Islet of Langerhans (tissue), 1 donor: ENCODE measurements at regions not wholly inside any gene's neighbourhood (a gene's known extent, or its start where the extent isn't known, plus 50 kb on each side); places are given as distances from the start of the nearest gene placed in this dataset.
A peak's percentile ranks its signal among the peaks of the same experiment; 100 is the strongest.

Experiments
- FAIRE-seq: peaks from one replicate; lab custom pipeline; 2011; peaks lifted over from hg19 to GRCh38; lab: Jason Lieb, UNC

DNA sequence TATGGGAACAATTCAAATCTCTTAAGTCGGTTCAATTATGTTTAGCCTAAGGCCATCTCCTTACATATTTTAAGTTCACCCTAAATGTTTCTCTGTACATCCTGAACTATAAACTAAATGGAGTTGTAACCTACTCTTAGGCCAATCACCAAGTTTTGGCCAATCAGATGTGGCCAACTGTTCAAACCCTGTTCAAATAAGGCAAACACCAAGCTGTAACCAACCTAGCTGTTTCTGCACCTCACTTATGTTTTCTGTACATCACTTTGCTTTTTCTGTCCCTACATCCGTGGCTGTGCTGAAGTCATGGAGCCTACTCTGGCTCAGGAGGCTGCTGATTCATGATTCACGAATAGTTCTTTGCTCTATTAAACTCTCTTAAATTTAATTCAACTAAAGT, 165.3 kb downstream of the GASK1B start:
- FAIRE-seq = no peak

DNA sequence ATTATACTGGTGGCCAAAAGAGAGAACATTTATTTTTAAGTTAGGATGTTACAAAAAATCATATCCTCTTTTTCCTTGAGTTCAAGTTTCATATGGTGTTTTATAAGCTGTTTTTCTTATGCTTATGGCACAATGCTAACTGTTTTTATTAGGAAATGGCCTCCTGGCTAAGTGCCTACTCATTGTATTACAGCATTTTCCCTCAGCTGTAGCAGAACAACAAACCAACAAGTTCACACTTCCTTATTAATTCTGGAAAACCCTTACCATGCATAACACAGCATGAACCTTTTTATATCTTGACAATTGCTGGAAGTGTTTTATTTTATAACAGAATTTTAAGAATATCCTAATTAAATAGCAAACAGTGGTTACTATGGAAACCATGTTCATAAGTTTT, 165.8 kb downstream of the GASK1B start:
- FAIRE-seq = no peak

DNA sequence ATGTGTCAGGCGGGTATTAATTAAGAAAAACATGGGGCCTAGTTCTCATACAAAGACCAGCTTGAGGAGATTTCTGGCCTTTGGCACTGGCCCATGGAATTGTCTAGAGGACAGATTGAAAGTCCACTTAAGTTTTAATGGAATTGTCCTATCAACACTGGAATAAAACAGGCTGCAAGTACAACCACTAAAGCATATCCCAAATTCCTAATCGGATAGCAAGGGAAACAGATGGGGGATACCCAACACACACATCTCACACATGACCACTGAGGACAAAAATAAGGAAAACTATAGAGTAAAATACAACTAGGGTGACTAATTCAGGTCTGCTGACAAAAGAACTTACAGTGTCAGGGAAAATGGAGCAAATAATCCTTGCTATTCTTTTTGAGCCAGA, 167.8 kb downstream of the GASK1B start:
- no peak for FAIRE-seq

GRCh38 chr4:158004101-158004500, 168.7 kb downstream of the GASK1B start:
- FAIRE-seq = no peak

- FAIRE-seq = no peak
These were observed 169.6 kb downstream of the GASK1B start for GRCh38 chr4:158003212-158003611.

DNA sequence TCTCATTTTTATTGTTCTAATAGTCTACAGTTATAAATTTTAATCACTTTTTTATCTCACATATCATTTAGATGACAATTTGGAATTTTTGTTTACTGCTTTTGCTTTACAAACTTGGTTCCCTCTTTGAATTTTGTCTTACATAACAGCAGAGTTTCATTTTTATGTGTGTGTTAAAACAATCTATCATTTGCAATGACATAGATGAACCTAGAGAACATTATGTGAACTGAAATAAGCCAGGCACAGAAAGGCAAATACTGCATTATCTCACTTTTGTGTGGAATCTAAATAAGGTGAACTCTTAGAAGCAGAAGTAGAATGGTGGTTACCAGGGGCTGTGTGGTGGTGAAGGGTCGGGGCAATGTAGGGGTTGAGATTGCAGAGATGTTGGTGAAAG, 170.7 kb downstream of the GASK1B start:
- peak; percentile 41 for FAIRE-seq

DNA sequence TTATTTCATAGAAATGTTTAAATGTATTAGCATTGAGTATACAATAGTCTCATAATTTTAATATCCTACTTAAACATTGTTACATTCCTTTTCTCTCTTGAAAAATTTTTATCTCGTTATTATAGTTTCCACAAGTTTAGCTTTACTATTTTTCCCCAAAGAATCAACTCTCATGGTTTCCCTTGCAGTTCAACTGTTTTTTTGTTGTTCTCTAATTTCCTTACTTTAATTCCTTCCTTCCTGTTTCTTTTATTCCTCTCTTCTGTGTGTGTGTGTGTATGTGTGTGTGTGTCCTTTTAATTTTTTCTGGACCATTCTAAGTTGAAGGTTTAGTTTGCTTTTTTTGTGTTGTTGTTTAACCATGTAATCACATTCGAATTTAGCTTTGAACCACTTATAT, 171.1 kb downstream of the GASK1B start:
- no peak for FAIRE-seq

- FAIRE-seq = no peak
These were observed 173.1 kb downstream of the GASK1B start for GRCh38 chr4:157999723-158000122.

DNA sequence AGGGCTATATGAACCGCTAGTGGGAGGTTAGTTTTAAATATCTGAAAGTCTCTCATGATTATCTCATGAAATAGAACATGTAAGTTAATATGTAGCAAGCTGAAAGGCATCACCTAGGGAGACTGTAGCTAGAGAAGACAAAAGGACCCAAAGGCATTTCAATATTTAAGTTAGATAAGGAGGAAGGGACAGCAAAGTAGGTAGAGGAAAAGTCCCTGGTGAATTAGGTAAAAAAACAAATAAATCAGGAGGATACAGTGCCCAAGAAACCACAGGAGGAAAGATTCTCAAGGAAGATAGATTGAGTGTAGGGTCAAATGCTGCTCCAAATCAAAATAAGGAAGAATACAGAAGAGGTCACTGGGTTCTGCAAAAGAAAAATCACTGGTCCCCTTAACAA, 175.5 kb downstream of the GASK1B start:
- no peak for FAIRE-seq

- FAIRE-seq = no peak
These were observed 176.5 kb downstream of the GASK1B start for GRCh38 chr4:157996061-157997028.

GRCh38 chr4:157994863-157995262, 178.0 kb downstream of the GASK1B start:
- FAIRE-seq = no peak

DNA sequence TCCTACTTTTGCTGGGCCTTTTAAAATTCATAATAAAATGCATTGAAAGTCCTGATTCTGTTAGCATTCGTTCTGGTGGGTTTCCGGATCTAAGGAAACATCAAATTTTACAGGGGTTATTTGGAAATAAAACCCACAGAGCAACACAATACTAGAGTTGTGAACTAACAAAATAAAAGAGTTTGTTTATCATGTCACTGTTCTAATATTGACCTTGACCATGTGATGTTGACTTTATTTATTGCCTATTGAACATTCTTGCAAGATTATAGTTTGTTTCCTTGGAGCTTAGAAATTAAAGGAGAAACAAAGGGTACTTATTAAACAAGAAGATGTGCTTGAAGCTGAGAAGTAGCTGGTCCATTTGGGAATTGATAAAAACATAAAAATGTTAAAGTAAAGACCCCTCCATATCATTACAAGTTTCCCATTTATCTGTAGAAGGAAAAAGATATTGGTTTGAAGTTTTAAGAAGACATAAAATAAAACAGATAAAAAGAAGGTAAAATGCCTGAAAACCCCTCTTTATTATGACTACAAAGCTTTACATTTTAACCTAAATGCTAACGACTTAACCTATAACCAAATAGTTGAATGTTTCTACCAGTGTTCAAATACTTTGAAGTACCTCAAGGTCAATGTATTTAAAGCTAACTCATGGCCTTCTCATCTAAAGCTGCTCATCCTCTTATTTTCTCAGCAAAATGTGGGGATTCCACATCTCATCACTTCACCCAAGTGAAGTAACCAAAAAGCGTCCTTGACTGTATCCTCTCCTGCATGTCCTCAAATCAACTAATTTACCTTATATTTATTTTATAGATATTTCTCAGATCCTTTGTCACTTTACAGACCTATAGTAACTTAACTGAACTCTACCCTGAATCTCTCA, 179.6 kb downstream of the GASK1B start:
- peak; percentile 66 for FAIRE-seq

DNA sequence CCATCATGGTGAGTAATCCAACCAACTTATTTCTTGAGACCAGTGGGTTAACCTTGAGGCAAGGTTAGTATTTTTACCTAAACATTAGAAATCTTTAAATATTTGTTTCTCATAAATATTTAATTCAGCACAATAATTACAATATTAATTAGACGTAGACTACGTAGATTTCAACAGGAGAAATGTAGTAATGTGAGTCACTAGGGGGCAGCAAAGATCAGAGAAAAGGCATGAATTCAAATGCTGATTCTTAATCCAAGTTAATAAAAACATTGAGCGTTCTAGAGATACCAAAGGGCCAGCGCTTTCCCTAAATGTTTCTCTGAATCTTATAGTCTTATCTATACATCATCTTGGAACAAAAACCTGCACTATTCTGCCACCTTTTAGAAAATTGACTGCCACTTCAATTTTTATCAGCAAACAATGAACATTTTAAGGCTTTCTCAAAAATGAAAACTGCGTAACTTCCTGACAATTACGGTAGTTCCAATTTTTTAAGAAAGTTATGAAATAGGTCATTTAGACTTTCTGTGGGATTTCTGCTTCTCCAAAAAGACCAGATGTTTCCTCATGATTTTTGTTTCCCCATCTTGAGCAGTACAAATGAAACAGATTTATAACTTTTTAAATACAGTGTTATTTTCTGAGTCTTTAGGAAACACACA, 180.7 kb downstream of the GASK1B start:
- FAIRE-seq = peak; percentile 97

- FAIRE-seq = no peak
These were observed 184.2 kb downstream of the GASK1B start for GRCh38 chr4:157988641-157989040.

DNA sequence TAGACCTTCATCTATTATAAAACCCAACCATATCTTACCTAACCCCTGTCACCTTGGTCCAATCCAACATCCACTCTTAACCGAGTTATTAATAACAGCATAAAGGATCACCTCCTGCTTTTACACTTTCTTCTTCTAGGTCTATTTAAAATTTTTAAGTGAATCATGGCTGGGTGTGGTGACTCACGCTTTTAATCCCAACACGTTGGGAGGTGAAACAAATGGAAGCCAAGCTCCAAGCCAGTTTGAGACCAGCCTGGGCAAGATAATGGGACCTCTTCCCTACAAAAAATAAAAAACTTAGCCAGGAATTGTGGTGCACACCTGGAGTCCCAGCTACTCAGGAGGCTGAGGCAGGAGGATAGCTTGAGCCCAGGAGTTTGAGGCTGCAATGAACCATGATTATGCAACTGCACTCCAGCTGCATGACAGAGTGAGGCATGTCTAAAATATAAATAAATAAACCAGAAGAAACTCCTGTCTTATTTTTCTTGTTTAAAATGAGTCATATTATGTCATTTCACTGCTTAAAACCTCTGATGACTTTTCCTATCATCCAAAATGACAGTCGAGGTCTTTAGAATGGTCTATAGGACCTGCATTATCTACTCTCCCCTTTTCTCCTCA, 188.4 kb downstream of the GASK1B start:
- FAIRE-seq = no peak

DNA sequence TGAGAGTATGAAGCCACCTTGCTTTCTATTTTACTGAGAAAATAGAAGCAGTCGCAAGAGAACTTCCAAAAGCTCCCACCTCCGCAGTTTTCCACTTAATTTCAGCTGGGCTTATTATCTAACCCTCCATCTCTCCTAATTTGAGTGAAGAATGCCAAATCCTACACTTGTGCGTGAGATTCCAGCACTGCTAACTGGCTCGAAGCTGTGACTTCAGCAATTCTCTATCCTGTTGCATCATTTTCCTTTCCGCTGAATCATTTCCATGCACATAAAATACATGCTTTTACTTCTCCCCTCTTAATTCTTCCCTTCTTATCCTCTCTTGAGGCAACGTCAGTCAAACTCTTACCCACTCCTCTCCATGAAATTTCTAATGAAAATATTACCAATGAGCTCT, 189.5 kb downstream of the GASK1B start:
- FAIRE-seq = no peak

GRCh38 chr4:157980158-157980557, 192.7 kb downstream of the GASK1B start:
- FAIRE-seq = no peak

GRCh38 chr4:157978680-157979361, 194.0 kb downstream of the GASK1B start:
- FAIRE-seq = peak; percentile 94

DNA sequence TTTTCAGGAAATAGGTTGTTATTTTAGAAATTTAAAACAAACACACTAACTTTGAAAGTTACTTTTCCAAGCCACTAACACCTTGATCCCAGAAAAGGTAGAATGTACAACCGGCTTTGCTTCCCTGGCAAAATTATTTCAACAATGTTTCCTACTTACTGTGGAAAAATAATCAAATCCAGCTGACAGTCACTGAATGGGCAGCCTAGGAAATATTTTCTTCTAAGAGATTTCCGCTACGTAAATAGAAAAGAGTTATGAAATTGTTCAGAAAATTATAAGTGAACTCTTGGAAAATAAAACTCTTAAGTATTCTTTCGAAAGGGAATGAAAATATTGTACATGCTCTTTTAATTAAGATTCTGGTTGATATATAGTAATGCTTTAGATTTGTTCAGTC, 195.7 kb downstream of the GASK1B start:
- FAIRE-seq = peak; percentile 36

DNA sequence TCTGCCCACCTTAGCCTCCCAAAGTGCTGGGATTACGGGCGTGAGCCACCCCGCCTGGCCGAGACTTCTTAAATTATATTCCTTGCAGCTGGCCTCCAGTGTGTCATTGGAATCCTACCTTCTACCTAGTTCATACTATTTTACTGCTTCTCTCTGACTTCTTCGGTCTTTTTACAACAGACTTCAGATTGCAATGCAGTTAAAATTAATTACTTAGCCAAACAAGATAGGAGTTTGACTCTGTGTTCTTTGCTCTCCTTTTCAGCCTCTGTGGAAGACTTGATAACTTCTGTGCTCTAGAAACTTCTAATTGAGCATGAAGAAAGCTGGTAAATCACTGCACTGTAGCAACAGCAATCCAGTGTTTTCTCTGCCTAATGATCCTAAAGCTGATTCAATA, 199.5 kb downstream of the GASK1B start:
- FAIRE-seq = no peak

- no peak for FAIRE-seq
These were observed 208.4 kb downstream of the GASK1B start for GRCh38 chr4:157964463-157964862.
